Stimulated activated CD8-positive, alpha-beta memory T cell treated with anti-CD3 and anti-CD28 coated beads, Interleukin-2, amount 100 ng/mL, for 1 hour (primary cell): ENCODE measurements at regions not wholly inside any gene's neighbourhood (a gene's known extent, or its start where the extent isn't known, plus 50 kb on each side); places are given as distances from the start of the nearest gene placed in this dataset.

Experiments used
- DNase-seq, 2 donors: peaks; one replicate each; pipeline ENCODE4 v3.0.0-alpha.2; 2020; ENCODE audit warnings: low read depth in 2 of 2

DNA sequence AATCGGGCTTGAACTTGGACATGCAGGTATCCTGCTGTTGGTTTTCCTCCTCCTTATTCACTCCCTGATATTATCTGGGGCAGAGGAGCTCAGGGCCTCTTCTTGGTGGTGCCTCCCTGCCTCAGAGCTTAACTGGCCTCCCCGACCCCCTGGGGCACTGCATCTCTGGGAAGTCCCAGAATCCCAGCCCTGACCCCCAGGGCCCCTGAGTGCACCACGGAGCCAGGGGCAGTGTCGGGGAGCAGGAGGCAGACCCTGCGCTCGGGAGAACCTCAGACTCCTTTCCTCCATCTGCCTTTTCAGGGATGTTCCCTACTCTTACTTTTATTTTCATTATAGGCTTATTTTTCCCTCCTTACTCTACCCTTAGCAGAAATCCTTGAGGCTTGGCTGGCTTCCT is 537.0 kb downstream of the BRD1 start:
- DNase-seq, result no peak

GRCh38 chr22:49289822-49290679 is 537.6 kb downstream of the BRD1 start:
- no peak for DNase-seq

- DNase-seq, result no peak
Observed at GRCh38 chr22:49286181-49286760, 541.4 kb downstream of the BRD1 start.

DNA sequence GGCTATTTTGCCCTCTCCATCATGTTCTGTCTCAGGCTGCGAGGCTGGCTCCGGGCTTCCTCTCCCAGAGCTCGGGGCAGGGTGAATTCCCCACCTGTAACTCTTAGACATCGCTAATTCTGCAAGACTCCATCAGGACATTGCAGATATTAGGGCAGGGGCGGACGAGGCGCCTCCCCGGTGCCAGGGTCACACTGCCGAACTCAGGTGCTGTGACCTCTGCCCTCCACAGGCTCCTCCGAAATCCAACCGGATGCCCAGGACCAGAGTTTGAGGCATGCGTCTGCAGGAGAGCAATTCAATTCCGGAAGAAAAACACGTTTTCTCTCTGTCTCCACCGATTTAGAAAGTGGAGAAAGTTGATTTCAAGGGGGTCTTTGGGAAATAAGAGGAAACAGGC is 542.7 kb downstream of the BRD1 start:
- DNase-seq, result no peak

DNA sequence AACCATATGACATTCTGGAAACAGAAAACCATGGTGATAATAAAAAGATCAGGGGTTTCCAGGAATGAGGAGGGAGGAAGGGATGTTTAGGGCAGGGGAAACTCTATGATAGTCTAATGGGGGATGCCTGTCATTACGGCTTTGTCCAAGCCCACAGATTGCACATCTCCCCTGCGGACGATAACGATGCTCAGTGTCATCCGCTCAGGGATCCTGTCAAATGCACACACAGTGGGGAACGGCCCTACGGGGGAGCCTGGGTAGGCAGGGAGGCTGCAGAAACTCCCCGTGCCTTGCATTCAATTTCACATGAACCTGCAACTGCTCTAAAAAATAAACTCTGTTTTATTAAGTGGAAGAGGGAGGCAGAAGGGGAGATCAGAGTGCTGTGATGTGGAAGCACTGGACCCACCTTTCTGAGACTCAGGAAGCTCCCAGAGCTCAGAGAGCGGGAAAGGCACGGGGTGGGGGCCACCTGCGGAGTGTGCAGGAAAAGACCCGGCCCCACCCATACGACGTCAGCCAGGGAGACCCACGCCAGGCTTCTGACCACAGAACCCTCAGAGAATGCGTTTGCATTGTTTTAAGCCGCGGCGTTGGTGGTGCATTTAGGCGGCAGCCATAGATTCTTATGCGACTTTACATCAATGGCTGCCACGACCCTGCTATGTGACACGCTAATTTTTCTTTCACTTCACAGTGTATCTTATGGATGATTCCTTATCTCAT is 543.5 kb downstream of the BRD1 start:
- DNase-seq, result no peak

DNA sequence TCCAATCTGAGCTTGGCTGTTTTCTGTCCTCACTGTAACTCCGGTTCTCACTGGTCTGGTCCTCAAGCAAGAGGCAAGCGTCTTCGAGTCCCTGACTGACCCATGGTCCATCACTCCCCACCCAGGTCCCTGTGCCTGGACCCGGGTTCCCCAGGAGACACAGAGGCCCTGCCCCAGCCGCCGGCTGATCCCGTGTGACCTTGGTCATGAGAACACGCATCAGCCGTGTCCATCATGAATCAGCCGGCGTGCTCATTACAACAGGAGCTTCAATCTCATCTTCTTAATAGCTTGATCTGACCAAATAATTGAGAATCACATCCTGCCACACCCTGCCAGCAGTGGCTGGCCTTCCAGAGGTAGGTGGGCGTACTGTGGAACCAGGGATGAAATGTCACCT is 545.1 kb downstream of the BRD1 start:
- no peak for DNase-seq

DNA sequence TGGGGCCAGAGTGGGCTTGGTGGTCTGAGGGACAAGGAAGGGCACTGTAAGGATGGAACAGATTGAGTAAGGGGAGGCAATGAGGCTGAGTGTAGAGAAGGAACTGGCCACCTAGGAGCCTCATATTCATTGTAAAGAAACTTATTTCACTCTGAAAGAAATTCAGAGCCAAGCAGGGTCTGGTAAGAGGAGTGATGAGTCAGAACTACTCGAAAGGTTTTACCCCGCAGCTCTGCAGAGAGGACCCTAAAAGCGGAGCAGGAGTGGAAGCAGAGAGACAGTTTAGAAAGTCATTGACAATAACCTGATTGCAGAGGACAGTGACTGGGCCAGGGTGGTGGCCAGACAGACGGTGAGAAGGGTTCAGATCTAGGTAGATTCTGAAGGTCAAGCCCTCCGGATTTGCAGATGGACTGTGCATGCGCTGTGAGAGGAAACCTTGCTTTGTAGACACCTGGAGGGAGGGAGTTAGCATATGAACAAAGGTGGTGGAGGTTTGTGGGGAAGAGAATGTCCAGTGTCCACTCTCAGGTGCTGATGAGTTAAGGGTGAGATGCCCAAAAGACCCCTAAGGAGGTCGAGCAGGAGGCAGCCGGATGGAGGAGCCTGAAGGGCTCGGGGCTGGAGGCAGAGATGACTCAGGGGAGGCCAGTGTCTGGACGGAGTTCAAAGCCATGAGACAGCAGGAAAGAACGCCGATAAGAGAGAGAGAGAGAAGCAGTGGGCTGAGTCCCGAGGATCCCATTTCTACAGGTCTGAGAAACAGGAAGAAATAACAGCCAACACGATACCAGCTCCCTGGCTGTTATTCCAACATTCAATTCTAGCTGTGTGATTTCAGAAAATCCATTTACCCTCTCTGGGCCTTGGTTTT is 546.0 kb downstream of the BRD1 start:
- DNase-seq, result no peak

DNA sequence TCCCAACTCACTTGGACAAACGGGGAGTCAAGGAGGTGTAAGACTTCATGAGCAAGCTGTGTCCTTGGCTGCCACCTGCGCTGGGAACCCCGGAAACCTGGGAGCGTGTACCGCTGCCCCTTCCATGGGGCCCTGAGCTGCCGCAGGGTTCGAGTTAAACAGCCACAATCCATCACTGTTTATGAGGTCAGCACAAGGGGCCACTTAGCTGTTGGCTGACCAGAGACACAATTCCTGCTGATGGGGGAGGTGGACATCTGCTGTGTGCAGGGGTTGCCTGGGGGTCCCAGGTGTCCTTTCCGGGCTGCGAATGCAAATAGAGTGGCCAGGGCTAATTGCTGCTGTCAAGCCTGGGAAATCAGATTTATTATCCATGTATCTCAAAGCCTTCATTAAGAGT is 549.3 kb downstream of the BRD1 start:
- no peak for DNase-seq

GRCh38 chr22:49276567-49276966 is 551.1 kb downstream of the BRD1 start:
- DNase-seq, result no peak

- DNase-seq, result no peak
Observed at GRCh38 chr22:49274754-49275380, 552.8 kb downstream of the BRD1 start.

DNA sequence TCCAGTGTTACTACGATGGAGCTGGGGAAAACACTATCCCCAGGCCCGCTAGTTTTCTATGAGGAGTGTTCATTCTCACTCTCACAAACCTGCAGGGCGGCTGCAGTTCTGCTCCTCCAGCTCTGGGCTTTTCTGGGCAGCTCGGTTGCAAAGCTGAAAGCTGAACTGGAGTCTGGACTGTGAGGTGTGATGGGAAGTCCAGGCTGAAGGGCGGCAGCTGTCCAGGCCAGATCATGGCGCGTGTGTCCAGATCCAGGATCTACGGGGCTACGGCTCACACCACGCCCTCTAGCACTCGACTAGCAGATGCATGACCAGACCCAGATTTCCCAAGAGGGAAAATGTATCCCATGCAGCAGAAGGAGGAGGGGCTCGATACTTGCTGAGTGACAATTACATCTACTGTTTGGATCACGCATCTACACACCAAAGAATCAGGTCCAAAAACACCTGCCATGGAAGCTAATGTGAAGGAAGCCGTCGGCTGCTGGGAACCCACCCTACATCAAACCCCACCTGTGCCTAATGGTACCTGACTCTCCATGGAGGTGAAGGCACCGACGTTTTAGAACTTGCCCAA is 555.0 kb downstream of the BRD1 start:
- DNase-seq, result no peak

GRCh38 chr22:49271831-49272230 is 555.8 kb downstream of the BRD1 start:
- DNase-seq, result no peak

- no peak for DNase-seq
Observed at GRCh38 chr22:49271369-49271727, 556.3 kb downstream of the BRD1 start.

DNA sequence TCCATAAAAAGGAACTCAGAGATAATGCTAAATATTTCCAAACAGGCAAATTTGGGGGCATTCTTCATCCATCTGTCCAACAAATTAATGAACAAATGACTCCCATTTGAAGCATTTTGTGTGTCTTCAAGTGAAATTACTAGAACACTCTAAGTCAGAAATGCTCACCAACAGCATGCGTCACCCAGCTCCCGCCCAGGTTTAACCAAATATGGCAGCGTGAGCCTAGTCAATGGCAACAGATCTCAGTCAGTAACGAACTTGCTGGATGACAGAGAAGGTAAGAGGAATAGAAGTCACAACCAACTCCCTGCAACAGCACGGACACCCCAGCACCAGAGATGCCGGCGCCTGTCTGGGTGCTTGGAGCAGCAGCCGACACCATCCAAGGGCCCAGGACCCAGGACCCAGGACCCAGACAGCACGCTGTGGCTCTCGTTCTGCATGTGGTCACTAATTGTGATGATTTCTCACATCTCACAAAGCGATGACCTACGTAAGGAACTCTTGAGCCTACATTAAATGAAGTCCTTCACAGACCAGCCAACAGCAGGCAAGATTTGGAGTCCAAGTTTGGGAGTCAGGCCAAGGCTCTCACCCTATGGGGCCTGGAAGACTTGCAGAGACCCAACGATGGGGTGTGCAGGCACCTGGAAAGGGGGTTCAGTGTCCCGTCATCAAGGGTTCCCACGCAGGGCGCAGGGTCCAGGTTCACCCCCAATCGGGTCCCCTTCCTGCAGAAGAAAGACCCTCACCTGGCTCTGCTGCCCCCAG is 556.9 kb downstream of the BRD1 start:
- no peak for DNase-seq

DNA sequence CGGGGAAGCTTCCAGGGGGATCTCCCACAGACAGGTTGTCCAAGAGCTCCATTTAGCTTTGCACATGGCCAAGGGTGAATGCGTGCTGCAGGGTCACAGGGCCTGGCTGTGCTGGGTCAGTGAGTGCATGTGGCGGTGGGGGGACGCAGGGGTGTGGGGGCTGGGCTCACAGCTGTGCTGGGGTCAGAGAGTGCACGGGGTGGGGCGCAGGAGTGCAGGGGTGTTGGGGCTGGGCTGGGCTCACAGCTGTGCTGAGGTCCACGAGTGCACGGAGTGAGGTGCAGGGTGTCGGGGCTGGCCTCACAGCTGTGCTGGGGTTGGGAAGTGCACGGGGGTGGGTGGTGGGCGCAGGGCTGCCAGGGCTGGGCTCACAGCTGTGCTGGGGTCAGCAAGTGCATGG is 557.7 kb downstream of the BRD1 start:
- no peak for DNase-seq

DNA sequence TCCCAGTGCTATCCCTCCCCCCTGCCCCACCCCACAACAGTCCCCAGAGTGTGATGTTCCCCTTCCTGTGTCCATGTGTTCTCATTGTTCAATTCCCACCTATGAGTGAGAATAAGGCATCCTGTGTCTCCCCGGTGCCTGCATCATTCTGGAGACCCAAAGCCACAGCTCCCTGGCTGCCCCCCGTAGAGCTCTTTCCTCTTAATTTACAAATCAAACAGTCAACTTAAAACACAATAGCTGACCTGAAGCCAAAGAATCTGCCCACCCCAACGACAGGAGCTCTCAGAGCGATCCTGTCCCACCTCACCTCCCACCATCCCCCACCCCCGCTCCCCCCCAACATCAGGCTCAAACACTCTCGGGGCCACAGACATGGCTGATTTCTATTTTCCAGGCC is 558.3 kb downstream of the BRD1 start:
- no peak for DNase-seq

DNA sequence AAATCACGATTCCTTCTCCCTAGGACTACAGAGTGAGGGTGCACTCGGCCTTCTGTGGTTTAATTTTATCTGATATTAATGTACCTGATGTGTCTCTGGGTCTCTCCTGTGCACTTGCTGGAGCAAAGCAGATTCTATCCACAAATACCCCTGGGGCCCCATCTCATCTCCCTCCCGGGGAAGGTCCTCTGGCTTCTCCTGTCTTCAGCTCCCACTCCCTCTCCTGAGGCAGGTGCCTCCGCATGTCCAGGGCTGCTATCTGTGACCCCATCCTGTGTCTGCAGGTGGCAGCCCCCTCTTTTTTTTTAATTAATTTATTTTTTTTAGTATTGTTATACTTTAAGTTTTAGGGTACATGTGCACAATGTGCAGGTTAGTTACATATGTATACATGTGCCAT is 558.7 kb downstream of the BRD1 start:
- no peak for DNase-seq

DNA sequence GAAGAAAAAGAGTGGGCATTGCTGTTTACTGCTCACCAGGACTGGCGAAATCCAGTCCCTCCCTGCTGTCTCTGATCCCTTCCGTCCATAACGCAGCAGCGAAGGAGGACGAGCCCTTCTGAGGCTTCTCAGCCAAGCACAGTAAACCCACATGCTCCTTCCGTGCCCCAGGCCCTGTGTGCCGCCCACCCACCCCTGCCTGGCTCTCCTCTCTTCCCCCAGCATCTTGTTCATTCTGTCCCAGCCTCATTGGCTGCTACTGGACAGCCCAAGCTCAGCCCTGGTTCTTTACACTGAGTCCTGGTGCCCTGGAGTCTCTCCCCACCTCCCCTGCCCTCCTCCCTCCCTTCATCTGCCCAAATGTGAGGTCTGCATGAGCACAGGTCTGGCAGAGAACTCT is 559.7 kb downstream of the BRD1 start:
- DNase-seq, result no peak

DNA sequence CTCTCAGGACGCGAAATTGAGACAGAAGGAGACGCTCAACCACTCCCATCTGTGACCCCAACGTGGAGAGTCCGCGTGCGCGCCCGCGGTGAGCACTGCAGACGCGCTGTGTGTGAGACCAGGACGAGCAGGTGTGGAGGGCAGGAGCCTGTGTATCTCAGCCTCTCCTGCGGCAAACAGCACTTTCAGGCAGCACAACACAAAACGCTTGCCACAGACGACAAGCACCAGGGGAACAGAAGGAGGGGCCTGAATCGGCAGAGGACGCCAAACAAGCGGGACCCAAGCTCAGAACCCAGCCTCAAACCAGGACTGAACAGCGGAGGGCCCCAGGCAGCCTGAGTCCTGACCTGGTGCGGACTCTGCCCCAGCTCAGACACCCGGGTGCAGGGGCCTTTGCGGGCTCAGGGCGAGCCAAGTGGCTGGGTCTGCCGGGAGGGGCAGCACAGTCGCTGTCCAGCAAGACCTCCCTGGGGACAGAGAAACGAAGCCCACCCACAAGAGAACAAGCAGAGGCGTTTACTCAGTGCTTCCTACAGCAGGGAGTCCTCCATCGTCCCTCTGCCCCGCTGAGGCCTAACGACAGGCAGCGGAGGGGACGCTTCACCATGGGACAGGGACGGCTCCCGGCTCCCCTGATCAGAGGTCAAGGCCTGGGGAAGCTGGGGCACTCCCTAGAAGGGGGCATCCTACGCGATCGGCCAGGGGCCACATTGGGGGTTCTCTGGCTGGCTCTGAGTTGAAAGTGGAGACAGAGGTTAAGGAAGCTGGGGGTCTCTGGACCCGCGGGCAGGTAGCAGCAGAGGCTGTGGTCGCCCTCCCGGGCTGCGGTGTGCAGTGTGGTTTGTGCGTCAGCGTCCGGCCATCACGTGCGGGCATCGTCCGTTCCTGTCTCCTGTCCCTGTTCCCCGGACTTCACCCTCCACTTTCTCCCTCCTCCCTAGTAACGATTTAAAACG is 560.8 kb downstream of the BRD1 start:
- DNase-seq, result no peak
